ENCODE measurements at regions not wholly inside any gene's neighbourhood (a gene's known extent, or its start where the extent isn't known, plus 50 kb on each side); places are given as distances from the start of the nearest gene placed in this dataset.

GRCh38 chr2:51960281-51960680, 928.3 kb upstream of the NRXN1 start:
- Histone ChIP-seq H3K9me3 (replicated peaks in 1 of 2; ENCODE audit: control insufficient read depth in 2 of 2, insufficient read depth in 1 of 2, low read depth in 1 of 2, low read length in 2 of 2) (no peaks in the 10 kb centered on the region), H2BK12ac (ENCODE audit: low read length) (no peak overlapping the region), H3K18ac (ENCODE audit: low read length) (no peak overlapping the region), H2AFZ (ENCODE audit: low read length) (no peak overlapping the region), H3K4me2 (ENCODE audit: insufficient read depth, low read length, poor library complexity, severe bottlenecking) (no peak overlapping the region), H3K4me1 (ENCODE audit: control insufficient read depth in 2 of 2, insufficient read depth in 1 of 2, low read depth in 1 of 2, low read length in 2 of 2) (no peaks in the 10 kb centered on the region), H3K36me3 (replicated peaks in 1 of 2; ENCODE audit: control insufficient read depth in 2 of 2, insufficient read depth in 2 of 2, low read length in 2 of 2) (no peaks in the 10 kb centered on the region), H3K23ac (ENCODE audit: low read depth, low read length, poor library complexity) (no peak overlapping the region), H2BK120ac (ENCODE audit: low read depth, low read length) (no peak overlapping the region), H4K8ac (ENCODE audit: low read depth, low read length) (no peak overlapping the region), H3K27ac (replicated peaks; ENCODE audit: low read length) (no peak overlapping the region), H3K4ac (ENCODE audit: low read length) (no peak overlapping the region), H3K14ac (ENCODE audit: low read length) (no peak overlapping the region), H4K91ac (ENCODE audit: low read depth, low read length, poor library complexity) (no peak overlapping the region), H2AK5ac (ENCODE audit: low read depth, low read length) (no peak overlapping the region), H3K9ac (ENCODE audit: low read depth, low read length, poor library complexity) (no peak overlapping the region), H2BK5ac (ENCODE audit: low read length) (no peak overlapping the region), H3K27me3 (ENCODE audit: control insufficient read depth in 3 of 3, insufficient read depth in 3 of 3, low read depth in 1 of 3, low read length in 3 of 3) (no peaks in the 10 kb centered on the region), H3K79me1 (ENCODE audit: low read depth, low read length) (no peaks in the 10 kb centered on the region), H2BK15ac (ENCODE audit: low read length) (no peak overlapping the region), H3K4me3 (ENCODE audit: low read length in 2 of 2) (no peak overlapping the region)
- no peak for DNase-seq (ENCODE audit: low spot score)
- no CpG with 5 or more reads among the region's 2 CpGs for WGBS, 2 donors (ENCODE audit: extremely low coverage in 2 of 2, insufficient read length in 2 of 2, insufficient replicate concordance in 1 of 2)

GRCh38 chr2:51959696-51960095, 927.8 kb upstream of the NRXN1 start:
- WGBS, 2 donors (ENCODE audit: extremely low coverage in 2 of 2, insufficient read length in 2 of 2, insufficient replicate concordance in 1 of 2) = no CpG with 5 or more reads among the region's 2 CpGs
- no peaks in the 10 kb centered on the region for H3K79me1 ChIP-seq (ENCODE audit: low read depth, low read length)

GRCh38 chr2:51953931-51954330, 922.0 kb upstream of the NRXN1 start:
- Histone ChIP-seq H3K23ac (ENCODE audit: low read depth, low read length, poor library complexity) (no peak overlapping the region), H3K9me3 (replicated peaks in 1 of 2; ENCODE audit: control insufficient read depth in 2 of 2, insufficient read depth in 1 of 2, low read depth in 1 of 2, low read length in 2 of 2) (peaks cover 0 to 5% of the 10 kb centered on the region in 2 donors), H3K36me3 (replicated peaks in 1 of 2; ENCODE audit: control insufficient read depth in 2 of 2, insufficient read depth in 2 of 2, low read length in 2 of 2) (no peaks in the 10 kb centered on the region), H2BK120ac (ENCODE audit: low read depth, low read length) (no peak overlapping the region), H3K4me1 (ENCODE audit: control insufficient read depth in 2 of 2, insufficient read depth in 1 of 2, low read depth in 1 of 2, low read length in 2 of 2) (no peaks in the 10 kb centered on the region), H4K91ac (ENCODE audit: low read depth, low read length, poor library complexity) (no peak overlapping the region), H3K4me3 (ENCODE audit: low read length in 2 of 2) (no peak overlapping the region), H2AK5ac (ENCODE audit: low read depth, low read length) (no peak overlapping the region), H2BK12ac (ENCODE audit: low read length) (no peak overlapping the region), H3K4ac (ENCODE audit: low read length) (no peak overlapping the region), H3K4me2 (ENCODE audit: insufficient read depth, low read length, poor library complexity, severe bottlenecking) (no peak overlapping the region), H2BK15ac (ENCODE audit: low read length) (no peak overlapping the region), H3K27me3 (ENCODE audit: control insufficient read depth in 3 of 3, insufficient read depth in 3 of 3, low read depth in 1 of 3, low read length in 3 of 3) (no peaks in the 10 kb centered on the region), H3K18ac (ENCODE audit: low read length) (no peak overlapping the region), H4K8ac (ENCODE audit: low read depth, low read length) (no peak overlapping the region), H3K27ac (replicated peaks; ENCODE audit: low read length) (no peak overlapping the region), H3K9ac (ENCODE audit: low read depth, low read length, poor library complexity) (no peak overlapping the region), H3K14ac (ENCODE audit: low read length) (no peak overlapping the region), H3K79me1 (ENCODE audit: low read depth, low read length) (no peaks in the 10 kb centered on the region), H2BK5ac (ENCODE audit: low read length) (no peak overlapping the region), H2AFZ (ENCODE audit: low read length) (no peak overlapping the region)
- DNase-seq (ENCODE audit: low spot score) = no peak

More at GRCh38 chr2:51959696-51960095, 927.8 kb upstream of the NRXN1 start:
- H3K9ac ChIP-seq (ENCODE audit: low read depth, low read length, poor library complexity) = no peak overlapping the region
- no peak overlapping the region for H3K23ac ChIP-seq (ENCODE audit: low read depth, low read length, poor library complexity)
- H3K27ac ChIP-seq (replicated peaks; ENCODE audit: low read length) = no peak overlapping the region
- H4K91ac ChIP-seq (ENCODE audit: low read depth, low read length, poor library complexity) = no peak overlapping the region
- H2AK5ac ChIP-seq (ENCODE audit: low read depth, low read length) = no peak overlapping the region
- H3K4me3 ChIP-seq (ENCODE audit: low read length in 2 of 2) = no peak overlapping the region
- H3K18ac ChIP-seq (ENCODE audit: low read length) = no peak overlapping the region
- H3K4ac ChIP-seq (ENCODE audit: low read length) = no peak overlapping the region
- no peak overlapping the region for H2BK15ac ChIP-seq (ENCODE audit: low read length)
- H2BK12ac ChIP-seq (ENCODE audit: low read length) = no peak overlapping the region
- no peaks in the 10 kb centered on the region for H3K4me1 ChIP-seq (ENCODE audit: control insufficient read depth in 2 of 2, insufficient read depth in 1 of 2, low read depth in 1 of 2, low read length in 2 of 2)
- H2AFZ ChIP-seq (ENCODE audit: low read length) = no peak overlapping the region
- no peaks in the 10 kb centered on the region for H3K27me3 ChIP-seq (ENCODE audit: control insufficient read depth in 3 of 3, insufficient read depth in 3 of 3, low read depth in 1 of 3, low read length in 3 of 3)
- H2BK5ac ChIP-seq (ENCODE audit: low read length) = no peak overlapping the region
- H3K4me2 ChIP-seq (ENCODE audit: insufficient read depth, low read length, poor library complexity, severe bottlenecking) = no peak overlapping the region
- DNase-seq (ENCODE audit: low spot score) = no peak
- no peak overlapping the region for H3K14ac ChIP-seq (ENCODE audit: low read length)
- no peaks in the 10 kb centered on the region for H3K9me3 ChIP-seq (replicated peaks in 1 of 2; ENCODE audit: control insufficient read depth in 2 of 2, insufficient read depth in 1 of 2, low read depth in 1 of 2, low read length in 2 of 2)
- H3K36me3 ChIP-seq (replicated peaks in 1 of 2; ENCODE audit: control insufficient read depth in 2 of 2, insufficient read depth in 2 of 2, low read length in 2 of 2) = no peaks in the 10 kb centered on the region
- no peak overlapping the region for H2BK120ac ChIP-seq (ENCODE audit: low read depth, low read length)
- H4K8ac ChIP-seq (ENCODE audit: low read depth, low read length) = no peak overlapping the region

GRCh38 chr2:51921076-51921475, 889.1 kb upstream of the NRXN1 start:
- H3K4me3 ChIP-seq (ENCODE audit: low read length in 2 of 2) = no peak overlapping the region
- DNase-seq (ENCODE audit: low spot score) = no peak
- H3K18ac ChIP-seq (ENCODE audit: low read length) = no peak overlapping the region
- no peak overlapping the region for H3K14ac ChIP-seq (ENCODE audit: low read length)
- H3K9me3 ChIP-seq (replicated peaks in 1 of 2; ENCODE audit: control insufficient read depth in 2 of 2, insufficient read depth in 1 of 2, low read depth in 1 of 2, low read length in 2 of 2) = peaks cover 0 to 6% of the 10 kb centered on the region in 2 donors
- H2BK15ac ChIP-seq (ENCODE audit: low read length) = no peak overlapping the region
- H2AFZ ChIP-seq (ENCODE audit: low read length) = no peak overlapping the region
- H3K23ac ChIP-seq (ENCODE audit: low read depth, low read length, poor library complexity) = no peak overlapping the region
- H3K27ac ChIP-seq (replicated peaks; ENCODE audit: low read length) = no peak overlapping the region
- no peaks in the 10 kb centered on the region for H3K27me3 ChIP-seq (ENCODE audit: control insufficient read depth in 3 of 3, insufficient read depth in 3 of 3, low read depth in 1 of 3, low read length in 3 of 3)
- H2BK12ac ChIP-seq (ENCODE audit: low read length) = no peak overlapping the region
- no peak overlapping the region for H2BK5ac ChIP-seq (ENCODE audit: low read length)
- H3K9ac ChIP-seq (ENCODE audit: low read depth, low read length, poor library complexity) = no peak overlapping the region
- no peaks in the 10 kb centered on the region for H3K36me3 ChIP-seq (replicated peaks in 1 of 2; ENCODE audit: control insufficient read depth in 2 of 2, insufficient read depth in 2 of 2, low read length in 2 of 2)
- no peak overlapping the region for H4K91ac ChIP-seq (ENCODE audit: low read depth, low read length, poor library complexity)
- H2BK120ac ChIP-seq (ENCODE audit: low read depth, low read length) = no peak overlapping the region
- H3K4ac ChIP-seq (ENCODE audit: low read length) = no peak overlapping the region
- no peaks in the 10 kb centered on the region for H3K79me1 ChIP-seq (ENCODE audit: low read depth, low read length)
- no peaks in the 10 kb centered on the region for H3K4me1 ChIP-seq (ENCODE audit: control insufficient read depth in 2 of 2, insufficient read depth in 1 of 2, low read depth in 1 of 2, low read length in 2 of 2)
- H3K4me2 ChIP-seq (ENCODE audit: insufficient read depth, low read length, poor library complexity, severe bottlenecking) = no peak overlapping the region
- no peak overlapping the region for H4K8ac ChIP-seq (ENCODE audit: low read depth, low read length)
- no peak overlapping the region for H2AK5ac ChIP-seq (ENCODE audit: low read depth, low read length)

Measured in neuronal stem cell (in vitro differentiated cells).